Thyroid gland (tissue), 4 donors: ENCODE measurements at regions not wholly inside any gene's neighbourhood (a gene's known extent, or its start where the extent isn't known, plus 50 kb on each side); places are given as distances from the start of the nearest gene placed in this dataset.

Experiments
- POLR2A ChIP-seq, 2 donors: fragments of 450-650 bp; IDR thresholded peaks; one replicate each; pipeline ENCODE4 v1.6.1; 2017; ENCODE audit warnings: antibody characterized with exemption in 2 of 2, mild to moderate bottlenecking in 2 of 2, moderate library complexity in 1 of 2
- TF ChIP-seq, protein P1 (sequence below), 6 experiments: fragments of 200-600 bp in 3 of 6; fragments of 450-650 bp in 3 of 6; sonication (generic) in 3 of 6; IDR thresholded peaks; one replicate each; pipeline ENCODE4 v1.5.1; 2016 to 2019; ENCODE audit warnings: antibody characterized with exemption in 6 of 6, mild to moderate bottlenecking in 2 of 6, inconsistent platforms in 1 of 6, moderate library complexity in 1 of 6

DNA sequence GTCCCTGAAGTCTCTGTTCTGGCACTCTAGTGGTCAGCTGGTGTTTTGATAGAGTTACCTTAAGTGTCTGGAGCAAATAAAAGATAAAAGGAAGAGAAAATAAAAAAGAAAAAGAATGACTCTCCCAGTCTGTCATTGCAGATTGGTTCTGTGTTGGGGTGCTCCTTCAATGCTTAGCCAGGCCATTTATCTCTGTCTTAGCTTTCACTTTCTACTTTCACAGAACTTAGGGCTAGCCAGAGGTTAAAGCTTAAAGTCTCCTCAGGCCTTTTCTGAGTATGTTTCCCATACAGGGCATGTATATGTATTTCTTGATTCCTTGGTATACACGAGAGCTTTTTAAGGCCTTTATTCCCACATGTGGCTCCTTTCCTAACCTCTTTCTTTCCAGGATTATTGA is 83.1 kb upstream of the TEX13D start:
- TF ChIP-seq, protein P1, sequence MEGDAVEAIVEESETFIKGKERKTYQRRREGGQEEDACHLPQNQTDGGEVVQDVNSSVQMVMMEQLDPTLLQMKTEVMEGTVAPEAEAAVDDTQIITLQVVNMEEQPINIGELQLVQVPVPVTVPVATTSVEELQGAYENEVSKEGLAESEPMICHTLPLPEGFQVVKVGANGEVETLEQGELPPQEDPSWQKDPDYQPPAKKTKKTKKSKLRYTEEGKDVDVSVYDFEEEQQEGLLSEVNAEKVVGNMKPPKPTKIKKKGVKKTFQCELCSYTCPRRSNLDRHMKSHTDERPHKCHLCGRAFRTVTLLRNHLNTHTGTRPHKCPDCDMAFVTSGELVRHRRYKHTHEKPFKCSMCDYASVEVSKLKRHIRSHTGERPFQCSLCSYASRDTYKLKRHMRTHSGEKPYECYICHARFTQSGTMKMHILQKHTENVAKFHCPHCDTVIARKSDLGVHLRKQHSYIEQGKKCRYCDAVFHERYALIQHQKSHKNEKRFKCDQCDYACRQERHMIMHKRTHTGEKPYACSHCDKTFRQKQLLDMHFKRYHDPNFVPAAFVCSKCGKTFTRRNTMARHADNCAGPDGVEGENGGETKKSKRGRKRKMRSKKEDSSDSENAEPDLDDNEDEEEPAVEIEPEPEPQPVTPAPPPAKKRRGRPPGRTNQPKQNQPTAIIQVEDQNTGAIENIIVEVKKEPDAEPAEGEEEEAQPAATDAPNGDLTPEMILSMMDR (IDR thresholded peaks at IDR 0.05) = no peak
- no peak for TF ChIP-seq POLR2A (IDR thresholded peaks at IDR 0.05)
